ENCODE measurements at regions not wholly inside any gene's neighbourhood (a gene's known extent, or its start where the extent isn't known, plus 50 kb on each side); places are given as distances from the start of the nearest gene placed in this dataset.

- Histone ChIP-seq H4K91ac (ENCODE audit: low read depth, low read length) (no peak overlapping the region), H3K9ac (ENCODE audit: low read length) (no peak overlapping the region), H3K36me3 (ENCODE audit: control insufficient read depth in 1 of 2, insufficient read depth in 2 of 2, low read length in 2 of 2) (no peaks in the 10 kb centered on the region), H2AFZ (ENCODE audit: insufficient read depth, low read length, poor library complexity) (no peak overlapping the region), H3K18ac (ENCODE audit: low read length) (no peak overlapping the region), H3K14ac (ENCODE audit: low read length) (no peak overlapping the region), H4K12ac (ENCODE audit: low read depth, low read length) (no peak overlapping the region), H2BK120ac (ENCODE audit: insufficient read depth, low read length, poor library complexity) (no peak overlapping the region), H2BK5ac (ENCODE audit: low read depth, low read length, poor library complexity) (no peak overlapping the region), H3K4me2 (ENCODE audit: low read length) (no peak overlapping the region), H3K4me1 (ENCODE audit: control insufficient read depth in 1 of 2, insufficient read depth in 2 of 2, low read length in 2 of 2) (no peaks in the 10 kb centered on the region), H3K4ac (ENCODE audit: low read depth, low read length) (no peak overlapping the region), H3K27me3 (ENCODE audit: insufficient read depth, low read length) (no peaks in the 10 kb centered on the region), H2AK5ac (ENCODE audit: low read length) (no peak overlapping the region), H3K27ac (ENCODE audit: low read depth, low read length) (no peak overlapping the region), H2BK12ac (ENCODE audit: low read length) (no peak overlapping the region), H3K9me3 (ENCODE audit: insufficient read depth, low read depth, low read length) (no peaks in the 10 kb centered on the region), H3K79me2 (ENCODE audit: control insufficient read depth, insufficient read depth, low read length, poor library complexity) (no peaks in the 10 kb centered on the region), H3K23ac (ENCODE audit: low read length) (no peak overlapping the region), H3K4me3 (ENCODE audit: low read depth, low read length) (no peak overlapping the region), H3K79me1 (ENCODE audit: low read length) (no peaks in the 10 kb centered on the region), H4K8ac (ENCODE audit: low read depth, low read length) (no peak overlapping the region)
- no CpG with 5 or more reads among the region's 8 CpGs for WGBS (ENCODE audit: extremely low coverage, insufficient coverage, insufficient read length)
- no peak for DNase-seq
Observed at GRCh38 chr5:167899490-167900070, 391.9 kb upstream of the WWC1 start.

- H3K18ac ChIP-seq (ENCODE audit: low read length) = no peak overlapping the region
- no peak overlapping the region for H4K12ac ChIP-seq (ENCODE audit: low read depth, low read length)
- H2AFZ ChIP-seq (ENCODE audit: insufficient read depth, low read length, poor library complexity) = no peak overlapping the region
- no peak overlapping the region for H3K4me3 ChIP-seq (ENCODE audit: low read depth, low read length)
- H3K14ac ChIP-seq (ENCODE audit: low read length) = no peak overlapping the region
- H3K4ac ChIP-seq (ENCODE audit: low read depth, low read length) = no peak overlapping the region
- H4K8ac ChIP-seq (ENCODE audit: low read depth, low read length) = no peak overlapping the region
- no peak overlapping the region for H3K9ac ChIP-seq (ENCODE audit: low read length)
- no peaks in the 10 kb centered on the region for H3K9me3 ChIP-seq (ENCODE audit: insufficient read depth, low read depth, low read length)
- H3K27ac ChIP-seq (ENCODE audit: low read depth, low read length) = no peak overlapping the region
- H2BK120ac ChIP-seq (ENCODE audit: insufficient read depth, low read length, poor library complexity) = no peak overlapping the region
- H2BK5ac ChIP-seq (ENCODE audit: low read depth, low read length, poor library complexity) = no peak overlapping the region
- DNase-seq = no peak
- H3K36me3 ChIP-seq (ENCODE audit: control insufficient read depth in 1 of 2, insufficient read depth in 2 of 2, low read length in 2 of 2) = no peaks in the 10 kb centered on the region
- H3K27me3 ChIP-seq (ENCODE audit: insufficient read depth, low read length) = no peaks in the 10 kb centered on the region
- H2AK5ac ChIP-seq (ENCODE audit: low read length) = no peak overlapping the region
- WGBS (ENCODE audit: extremely low coverage, insufficient coverage, insufficient read length) = no CpG with 5 or more reads among the region's 6 CpGs
- H3K4me2 ChIP-seq (ENCODE audit: low read length) = no peak overlapping the region
- H3K4me1 ChIP-seq (ENCODE audit: control insufficient read depth in 1 of 2, insufficient read depth in 2 of 2, low read length in 2 of 2) = no peaks in the 10 kb centered on the region
- H2BK12ac ChIP-seq (ENCODE audit: low read length) = no peak overlapping the region
- no peak overlapping the region for H4K91ac ChIP-seq (ENCODE audit: low read depth, low read length)
- H3K79me2 ChIP-seq (ENCODE audit: control insufficient read depth, insufficient read depth, low read length, poor library complexity) = no peaks in the 10 kb centered on the region
- no peak overlapping the region for H3K23ac ChIP-seq (ENCODE audit: low read length)
- H3K79me1 ChIP-seq (ENCODE audit: low read length) = no peaks in the 10 kb centered on the region
Observed at GRCh38 chr5:167900340-167900935, 391.0 kb upstream of the WWC1 start.

GRCh38 chr5:167902298-167902697, 389.1 kb upstream of the WWC1 start:
- WGBS (ENCODE audit: extremely low coverage, insufficient coverage, insufficient read length) = no CpG with 5 or more reads among the region's 9 CpGs
- Histone ChIP-seq H2BK120ac (ENCODE audit: insufficient read depth, low read length, poor library complexity) (no peak overlapping the region), H4K91ac (ENCODE audit: low read depth, low read length) (no peak overlapping the region), H2AFZ (ENCODE audit: insufficient read depth, low read length, poor library complexity) (no peak overlapping the region), H3K9ac (ENCODE audit: low read length) (no peak overlapping the region), H3K4me3 (ENCODE audit: low read depth, low read length) (no peak overlapping the region), H3K23ac (ENCODE audit: low read length) (no peak overlapping the region), H4K8ac (ENCODE audit: low read depth, low read length) (no peak overlapping the region), H2BK5ac (ENCODE audit: low read depth, low read length, poor library complexity) (no peak overlapping the region), H2BK12ac (ENCODE audit: low read length) (no peak overlapping the region), H2AK5ac (ENCODE audit: low read length) (no peak overlapping the region), H3K4ac (ENCODE audit: low read depth, low read length) (no peak overlapping the region), H4K12ac (ENCODE audit: low read depth, low read length) (no peak overlapping the region), H3K27ac (ENCODE audit: low read depth, low read length) (no peak overlapping the region), H3K4me2 (ENCODE audit: low read length) (no peak overlapping the region), H3K79me2 (ENCODE audit: control insufficient read depth, insufficient read depth, low read length, poor library complexity) (no peaks in the 10 kb centered on the region), H3K14ac (ENCODE audit: low read length) (no peak overlapping the region), H3K36me3 (ENCODE audit: control insufficient read depth in 1 of 2, insufficient read depth in 2 of 2, low read length in 2 of 2) (no peaks in the 10 kb centered on the region), H3K9me3 (ENCODE audit: insufficient read depth, low read depth, low read length) (no peaks in the 10 kb centered on the region), H3K79me1 (ENCODE audit: low read length) (no peaks in the 10 kb centered on the region), H3K18ac (ENCODE audit: low read length) (no peak overlapping the region), H3K27me3 (ENCODE audit: insufficient read depth, low read length) (no peaks in the 10 kb centered on the region), H3K4me1 (ENCODE audit: control insufficient read depth in 1 of 2, insufficient read depth in 2 of 2, low read length in 2 of 2) (no peaks in the 10 kb centered on the region)
- DNase-seq = no peak

DNA sequence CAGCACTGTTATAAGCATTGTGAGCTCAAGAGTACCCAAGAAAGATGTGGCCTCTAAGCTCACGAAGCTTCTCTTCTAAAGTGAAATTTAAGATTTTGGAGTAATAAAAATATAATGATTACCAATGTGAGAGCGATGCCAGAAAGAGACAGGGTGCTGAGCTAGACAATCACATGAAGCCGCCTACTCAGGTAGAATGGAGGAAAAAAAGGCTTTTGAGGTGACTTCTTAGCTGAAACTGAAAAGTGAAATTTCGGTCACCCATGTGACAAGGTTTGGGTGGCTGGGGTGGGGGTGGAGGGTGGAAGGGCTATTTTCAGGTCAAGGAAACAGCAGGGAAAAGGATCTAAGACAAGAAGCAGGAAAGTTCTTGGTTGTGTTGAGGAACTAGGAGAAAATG, 388.2 kb upstream of the WWC1 start:
- H3K27me3 ChIP-seq (ENCODE audit: insufficient read depth, low read length) = no peaks in the 10 kb centered on the region
- no peak overlapping the region for H3K4me2 ChIP-seq (ENCODE audit: low read length)
- no peak overlapping the region for H2BK5ac ChIP-seq (ENCODE audit: low read depth, low read length, poor library complexity)
- H2BK12ac ChIP-seq (ENCODE audit: low read length) = no peak overlapping the region
- H3K36me3 ChIP-seq (ENCODE audit: control insufficient read depth in 1 of 2, insufficient read depth in 2 of 2, low read length in 2 of 2) = no peaks in the 10 kb centered on the region
- H4K91ac ChIP-seq (ENCODE audit: low read depth, low read length) = no peak overlapping the region
- H4K12ac ChIP-seq (ENCODE audit: low read depth, low read length) = no peak overlapping the region
- no peaks in the 10 kb centered on the region for H3K79me1 ChIP-seq (ENCODE audit: low read length)
- no peaks in the 10 kb centered on the region for H3K79me2 ChIP-seq (ENCODE audit: control insufficient read depth, insufficient read depth, low read length, poor library complexity)
- no peaks in the 10 kb centered on the region for H3K4me1 ChIP-seq (ENCODE audit: control insufficient read depth in 1 of 2, insufficient read depth in 2 of 2, low read length in 2 of 2)
- no peak overlapping the region for H3K23ac ChIP-seq (ENCODE audit: low read length)
- H2AK5ac ChIP-seq (ENCODE audit: low read length) = no peak overlapping the region
- H3K9ac ChIP-seq (ENCODE audit: low read length) = no peak overlapping the region
- no CpG with 5 or more reads among the region's 4 CpGs for WGBS (ENCODE audit: extremely low coverage, insufficient coverage, insufficient read length)
- H3K4me3 ChIP-seq (ENCODE audit: low read depth, low read length) = no peak overlapping the region
- no peak for DNase-seq
- no peaks in the 10 kb centered on the region for H3K9me3 ChIP-seq (ENCODE audit: insufficient read depth, low read depth, low read length)
- no peak overlapping the region for H2AFZ ChIP-seq (ENCODE audit: insufficient read depth, low read length, poor library complexity)
- no peak overlapping the region for H2BK120ac ChIP-seq (ENCODE audit: insufficient read depth, low read length, poor library complexity)
- H4K8ac ChIP-seq (ENCODE audit: low read depth, low read length) = no peak overlapping the region
- no peak overlapping the region for H3K27ac ChIP-seq (ENCODE audit: low read depth, low read length)
- H3K14ac ChIP-seq (ENCODE audit: low read length) = no peak overlapping the region
- H3K4ac ChIP-seq (ENCODE audit: low read depth, low read length) = no peak overlapping the region
- H3K18ac ChIP-seq (ENCODE audit: low read length) = no peak overlapping the region

All from trophoblast cell (in vitro differentiated cells and primary cell).